Endodermal cell (in vitro differentiated cells): ENCODE measurements at regions not wholly inside any gene's neighbourhood (a gene's known extent, or its start where the extent isn't known, plus 50 kb on each side); places are given as distances from the start of the nearest gene placed in this dataset.

Source experiments
- DNase-seq: peaks from one replicate; pipeline ENCODE4 v3.0.0-alpha.2; 2017
- H3K27ac ChIP-seq: 2 replicates; pipeline ENCODE4 v1.5.1; 2013; ENCODE audit warnings: mild to moderate bottlenecking, low read depth, low read length, moderate library complexity
- H3K27me3 ChIP-seq: 2 replicates; pipeline ENCODE4 v1.6.1; 2013; ENCODE audit warnings: mild to moderate bottlenecking, low read length, moderate library complexity; ENCODE audit not compliant: insufficient read depth, control insufficient read depth, poor library complexity, severe bottlenecking
- H3K36me3 ChIP-seq: 2 replicates; pipeline ENCODE4 v1.7.0; 2013; ENCODE audit warnings: mild to moderate bottlenecking, low read length, moderate library complexity; ENCODE audit not compliant: control insufficient read depth, insufficient read depth
- H3K4me1 ChIP-seq: one replicate; pipeline ENCODE4 v1.7.0; 2013; ENCODE audit warnings: low read length; ENCODE audit not compliant: control insufficient read depth, insufficient read depth
- H3K4me3 ChIP-seq: 2 replicates; pipeline ENCODE4 v1.5.1; 2013; ENCODE audit warnings: mild to moderate bottlenecking, low read length, moderate library complexity
- H3K9ac ChIP-seq: 2 replicates; pipeline ENCODE4 v1.6.1; 2013; ENCODE audit warnings: mild to moderate bottlenecking, low read length, moderate library complexity; ENCODE audit not compliant: poor library complexity, severe bottlenecking; ENCODE audit errors: extremely low read depth
- H3K9me3 ChIP-seq: 2 replicates; pipeline ENCODE4 v1.6.1; 2013; ENCODE audit warnings: mild to moderate bottlenecking, low read length, moderate library complexity; ENCODE audit not compliant: control insufficient read depth
- H3K27ac Mint-ChIP-seq: 2 replicates; pipeline ENCODE4 v1.8.0; 2020; ENCODE audit warnings: mixed read lengths
- H3K27me3 Mint-ChIP-seq: 2 replicates; pipeline ENCODE4 v1.8.0; 2021; ENCODE audit warnings: mild to moderate bottlenecking, mixed read lengths; ENCODE audit not compliant: insufficient read depth
- H3K36me3 Mint-ChIP-seq: 2 replicates; pipeline ENCODE4 v1.8.0; 2020; ENCODE audit warnings: low read depth, mixed read lengths
- H3K4me1 Mint-ChIP-seq: 2 replicates; pipeline ENCODE4 v1.8.0; 2020; ENCODE audit warnings: mixed read lengths
- H3K4me3 Mint-ChIP-seq: 2 replicates; pipeline ENCODE4 v1.8.0; 2020; ENCODE audit warnings: mild to moderate bottlenecking, moderate library complexity, mixed read lengths
- H3K9me3 Mint-ChIP-seq: 2 replicates; pipeline ENCODE4 v1.8.0; 2020; ENCODE audit warnings: mild to moderate bottlenecking, mixed read lengths
- CTCF ChIP-seq: fragments of 200-600 bp; sonication (generic); conservative IDR thresholded peaks from 2 replicates; pipeline ENCODE4 v1.5.0; 2021; ENCODE audit warnings: antibody characterized with exemption, mild to moderate bottlenecking
- WGBS, 2 experiments: methylation state at CpG; one replicate each; pipeline versions ENCODE4 v1.1.5 to v1.1.7; 2013; ENCODE audit warnings: missing lambda C conversion rate in 2 of 2, mixed read lengths in 1 of 2; ENCODE audit not compliant: insufficient coverage in 1 of 2, insufficient read length in 1 of 2; 5-methylcytosine and 5-hydroxymethylcytosine counted together

- Mint-ChIP-seq H3K4me3 (no peak overlapping the region), H3K9me3 (no peaks in the 10 kb centered on the region), H3K27me3 (no peaks in the 10 kb centered on the region), H3K36me3 (no peaks in the 10 kb centered on the region), H3K27ac (no peak overlapping the region), H3K4me1 (peaks cover 2% of the 10 kb centered on the region)
- Histone ChIP-seq H3K27ac (no peak overlapping the region), H3K9ac (no peak overlapping the region), H3K4me1 (peaks cover 3% of the 10 kb centered on the region), H3K36me3 (no peaks in the 10 kb centered on the region), H3K9me3 (no peaks in the 10 kb centered on the region), H3K27me3 (no peaks in the 10 kb centered on the region), H3K4me3 (no peak overlapping the region)
- WGBS, 2 experiments, result 100% methylated on average over 1 of the region's 1 CpG; no CpG with 5 or more reads in 1 of the 2 experiments
- no peak for DNase-seq
- TF ChIP-seq CTCF, result no peak
Observed at GRCh38 chr4:126697748-126698147, 935.0 kb upstream of the INTU start.

GRCh38 chr4:126698224-126698623, 934.5 kb upstream of the INTU start:
- Mint-ChIP-seq H3K36me3 (no peaks in the 10 kb centered on the region), H3K27me3 (no peaks in the 10 kb centered on the region), H3K9me3 (no peaks in the 10 kb centered on the region), H3K27ac (no peak overlapping the region), H3K4me3 (no peak overlapping the region), H3K4me1 (peaks cover 6% of the 10 kb centered on the region)
- H3K36me3 ChIP-seq, result no peaks in the 10 kb centered on the region
- H3K4me1 ChIP-seq, result peaks cover 7% of the 10 kb centered on the region
- no peak for TF ChIP-seq CTCF
- no peak for DNase-seq
- H3K27ac ChIP-seq, result no peak overlapping the region
- 80 to 93% methylated on average over 2 of the region's 3 CpGs for WGBS, 2 experiments
- H3K9me3 ChIP-seq, result no peaks in the 10 kb centered on the region
- no peak overlapping the region for H3K4me3 ChIP-seq
- H3K9ac ChIP-seq, result no peak overlapping the region
- H3K27me3 ChIP-seq, result no peaks in the 10 kb centered on the region

- DNase-seq, result no peak
- peaks cover 6% of the 10 kb centered on the region for H3K4me1 Mint-ChIP-seq
- H3K27me3 ChIP-seq, result no peaks in the 10 kb centered on the region
- H3K27ac ChIP-seq, result no peak overlapping the region
- no peak overlapping the region for H3K4me3 ChIP-seq
- no peaks in the 10 kb centered on the region for H3K36me3 Mint-ChIP-seq
- H3K27ac Mint-ChIP-seq, result no peak overlapping the region
- no peaks in the 10 kb centered on the region for H3K36me3 ChIP-seq
- no peak overlapping the region for H3K9ac ChIP-seq
- H3K4me1 ChIP-seq, result peaks cover 7% of the 10 kb centered on the region
- WGBS, 2 experiments, result 94 to 100% methylated on average over 2 of the region's 2 CpGs
- no peak for TF ChIP-seq CTCF
- H3K27me3 Mint-ChIP-seq, result no peaks in the 10 kb centered on the region
- no peaks in the 10 kb centered on the region for H3K9me3 Mint-ChIP-seq
- no peaks in the 10 kb centered on the region for H3K9me3 ChIP-seq
- H3K4me3 Mint-ChIP-seq, result no peak overlapping the region
Observed at GRCh38 chr4:126701756-126702155, 931.0 kb upstream of the INTU start.
